Posterior vena cava (tissue), 2 donors: ENCODE measurements at regions not wholly inside any gene's neighbourhood (a gene's known extent, or its start where the extent isn't known, plus 50 kb on each side); places are given as distances from the start of the nearest gene placed in this dataset.

Experiments
- DNase-seq: peaks from one replicate; pipeline ENCODE4 v3.0.0-alpha.2; 2020; ENCODE audit warnings: low spot score
- intact Hi-C, 2 donors: fragments of 100-400 bp; cut with DNase I; formaldehyde crosslinking; loops; one replicate each; pipeline versions ENCODE4 v1.14.1 to v1.14.2; 2022 to 2023
- donor health status: DM: yes; HTN: yes; CAD: no.
- donor health status: DM: yes; HTN: yes; CAD: no.

- DNase-seq, result no peak
- intact Hi-C loops, result no loop called here
Observed at GRCh38 chr12:124491856-124492420, 75.5 kb downstream of the NCOR2 start.

GRCh38 chr12:124491310-124491709 is 76.1 kb downstream of the NCOR2 start:
- no peak for DNase-seq
- intact Hi-C loops, result no loop called here

- intact Hi-C loops, result no loop called here
- peak; percentile 91 for DNase-seq
Observed at GRCh38 chr12:124490584-124491305, 76.7 kb downstream of the NCOR2 start.

GRCh38 chr12:124489915-124490583 is 77.4 kb downstream of the NCOR2 start:
- intact Hi-C loops, result no loop called here
- no peak for DNase-seq

GRCh38 chr12:124489220-124489619 is 78.2 kb downstream of the NCOR2 start:
- no peak for DNase-seq
- intact Hi-C loops, result no loop called here

- intact Hi-C loops, result no loop called here
- DNase-seq, result no peak
Observed at GRCh38 chr12:124488520-124488919, 78.9 kb downstream of the NCOR2 start.

- intact Hi-C loops, result no loop called here
- no peak for DNase-seq
Observed at GRCh38 chr12:124487834-124488165, 79.6 kb downstream of the NCOR2 start.

GRCh38 chr12:124487066-124487833 is 80.2 kb downstream of the NCOR2 start:
- intact Hi-C loops, result no loop called here
- DNase-seq, result no peak

GRCh38 chr12:124486346-124486963 is 81.0 kb downstream of the NCOR2 start:
- intact Hi-C loops, result no loop called here
- DNase-seq, result no peak

- intact Hi-C loops, result no loop called here
- DNase-seq, result no peak
Observed at GRCh38 chr12:124485371-124485770, 82.0 kb downstream of the NCOR2 start.

GRCh38 chr12:124484526-124484953 is 82.9 kb downstream of the NCOR2 start:
- DNase-seq, result no peak
- intact Hi-C loops, result no loop called here

GRCh38 chr12:124484067-124484466 is 83.3 kb downstream of the NCOR2 start:
- no peak for DNase-seq
- intact Hi-C loops, result no loop called here

GRCh38 chr12:124482901-124483799 is 84.3 kb downstream of the NCOR2 start:
- no peak for DNase-seq

GRCh38 chr12:124482567-124482893 is 84.9 kb downstream of the NCOR2 start:
- DNase-seq, result no peak
- intact Hi-C loops, result no loop called here

More at GRCh38 chr12:124482901-124483799, 84.3 kb downstream of the NCOR2 start:
- intact Hi-C loops, result no loop called here

GRCh38 chr12:124481772-124482566 is 85.4 kb downstream of the NCOR2 start:
- no peak for DNase-seq
- intact Hi-C loops, result no loop called here

- intact Hi-C loops, result no loop called here
Observed at GRCh38 chr12:124481257-124481750, 86.1 kb downstream of the NCOR2 start.

GRCh38 chr12:124480469-124481256 is 86.7 kb downstream of the NCOR2 start:
- DNase-seq, result no peak
- intact Hi-C loops, result no loop called here

More at GRCh38 chr12:124481257-124481750, 86.1 kb downstream of the NCOR2 start:
- no peak for DNase-seq
